IMR-90 (cell line): ENCODE measurements at regions not wholly inside any gene's neighbourhood (a gene's known extent, or its start where the extent isn't known, plus 50 kb on each side); places are given as distances from the start of the nearest gene placed in this dataset.
A peak's percentile ranks its signal among the peaks of the same experiment; 100 is the strongest.

Source experiments
- ATAC-seq: fragments of 200-7000 bp; cut with Tn5 transposase; 2 replicates; pipeline ENCODE4 v1.9.1; 2020; ENCODE audit warnings: low read depth, mild to moderate bottlenecking, moderate library complexity
- BruUV-seq: library from RNA; stranded (reverse); fragments of 400-500 nt; replicated peaks from 2 replicates; lab custom pipeline; 2021; lab: Mats Ljungman, UMichigan
- CTCF ChIA-PET: fragments of 300-600 bp; formaldehyde crosslinking; extraction: SDS; loops from one replicate; lab custom pipeline; 2021; ENCODE audit warnings: antibody characterized with exemption; lab: Yijun Ruan, JAX
- POLR2A ChIA-PET: fragments of 300-600 bp; sonication (Branson Sonifier 250); formaldehyde crosslinking; loops from one replicate; lab custom pipeline; 2022; ENCODE audit warnings: antibody characterized with exemption; ENCODE audit not compliant: unreplicated experiment; lab: Charles Lee
- DNase-seq: peaks from one replicate; pipeline ENCODE4 v3.0.0; 2013
- H2AFZ ChIP-seq: replicated peaks from 2 replicates; pipeline ENCODE3; 2013; ENCODE audit warnings: low read length, mild to moderate bottlenecking; ENCODE audit not compliant: poor library complexity
- H2AK5ac ChIP-seq: 2 replicates; pipeline ENCODE4 v1.6.1; 2013; ENCODE audit warnings: low read depth, low read length, inconsistent platforms
- H2AK9ac ChIP-seq: replicated peaks from 2 replicates; pipeline ENCODE3; 2013; ENCODE audit warnings: mild to moderate bottlenecking, low read depth, low read length, moderate library complexity; ENCODE audit not compliant: poor library complexity
- H2BK120ac ChIP-seq: 2 replicates; pipeline ENCODE4 v1.6.1; 2013; ENCODE audit warnings: low read depth, low read length, inconsistent platforms
- H2BK15ac ChIP-seq: 3 replicates; pipeline ENCODE4 v1.6.1; 2013; ENCODE audit warnings: low read depth, low read length, inconsistent platforms
- H2BK20ac ChIP-seq: 2 replicates; pipeline ENCODE4 v1.6.1; 2013; ENCODE audit warnings: low read depth, mild to moderate bottlenecking, inconsistent platforms, low read length, moderate library complexity
- H2BK5ac ChIP-seq: 2 replicates; pipeline ENCODE4 v1.6.1; 2013; ENCODE audit warnings: mild to moderate bottlenecking, low read depth, low read length, inconsistent platforms; ENCODE audit not compliant: poor library complexity, severe bottlenecking
- H3K14ac ChIP-seq: replicated peaks from 2 replicates; pipeline ENCODE4 v1.6.1; 2013; ENCODE audit warnings: low read depth, low read length, inconsistent platforms
- H3K18ac ChIP-seq: 2 replicates; pipeline ENCODE4 v1.6.1; 2013; ENCODE audit warnings: low read depth, low read length, control low read depth
- H3K23ac ChIP-seq: 2 replicates; pipeline ENCODE4 v1.6.1; 2013; ENCODE audit warnings: low read depth, low read length, inconsistent platforms
- H3K27ac ChIP-seq: 2 replicates; pipeline ENCODE4 v1.5.1; 2013; ENCODE audit warnings: mild to moderate bottlenecking, control low read depth, low read length; ENCODE audit not compliant: insufficient read depth
- H3K27me3 ChIP-seq: 2 replicates; pipeline ENCODE4 v1.6.1; 2013; ENCODE audit warnings: low read length; ENCODE audit not compliant: control insufficient read depth, insufficient read depth
- H3K36me3 ChIP-seq: 2 replicates; pipeline ENCODE4 v1.6.1; 2013; ENCODE audit warnings: low read length, mixed read lengths; ENCODE audit not compliant: control insufficient read depth, insufficient read depth
- H3K4ac ChIP-seq: 2 replicates; pipeline ENCODE4 v1.6.1; 2013; ENCODE audit warnings: low read depth, low read length, inconsistent platforms
- H3K4me1 ChIP-seq: 2 replicates; pipeline ENCODE4 v1.6.1; 2013; ENCODE audit warnings: low read length, mixed read lengths; ENCODE audit not compliant: control insufficient read depth, insufficient read depth
- H3K4me2 ChIP-seq: 2 replicates; pipeline ENCODE4 v1.6.1; 2013; ENCODE audit warnings: low read depth, mild to moderate bottlenecking, control low read depth, low read length, moderate library complexity
- H3K4me3 ChIP-seq: 2 replicates; pipeline ENCODE4 v1.5.1; 2013; ENCODE audit warnings: low read depth, mild to moderate bottlenecking, control low read depth, low read length, moderate library complexity; ENCODE audit not compliant: insufficient read depth
- H3K56ac ChIP-seq: 2 replicates; pipeline ENCODE4 v1.6.1; 2013; ENCODE audit warnings: low read length, inconsistent platforms; ENCODE audit not compliant: insufficient read depth; ENCODE audit errors: extremely low read depth
- H3K79me1 ChIP-seq, 2 experiments: 2 replicates each; pipeline ENCODE4 v1.6.1; 2013; ENCODE audit warnings: low read length in 2 of 2, inconsistent platforms in 1 of 2, low read depth in 1 of 2
- H3K9ac ChIP-seq: 2 replicates; pipeline ENCODE4 v1.6.1; 2013; ENCODE audit warnings: low read depth, low read length, control low read depth
- H3K9me1 ChIP-seq: 2 replicates; pipeline ENCODE4 v1.6.1; 2013; ENCODE audit warnings: low read length, inconsistent platforms; ENCODE audit not compliant: insufficient read depth
- H3K9me3 ChIP-seq: 2 replicates; pipeline ENCODE4 v1.6.1; 2013; ENCODE audit warnings: low read length; ENCODE audit not compliant: control insufficient read depth, insufficient read depth
- H4K20me1 ChIP-seq: 2 replicates; pipeline ENCODE4 v1.6.1; 2013; ENCODE audit warnings: low read length, inconsistent platforms; ENCODE audit not compliant: insufficient read depth
- H4K5ac ChIP-seq: 2 replicates; pipeline ENCODE4 v1.6.1; 2013; ENCODE audit warnings: mild to moderate bottlenecking, low read depth, low read length, control low read depth
- H4K8ac ChIP-seq, 2 experiments: 2 replicates each; pipeline ENCODE4 v1.6.1; 2013; ENCODE audit warnings: low read depth in 2 of 2, low read length in 2 of 2, control low read depth in 1 of 2, inconsistent platforms in 1 of 2
- H4K91ac ChIP-seq: 2 replicates; pipeline ENCODE4 v1.6.1; 2013; ENCODE audit warnings: low read depth, low read length, inconsistent platforms; ENCODE audit not compliant: insufficient read depth
- CEBPB ChIP-seq: IDR thresholded peaks from 2 replicates; pipeline ENCODE4 v1.6.1; 2012; ENCODE audit warnings: low read depth, low read length, improper control_type of control experiment
- CHD1 ChIP-seq: IDR thresholded peaks from 2 replicates; pipeline ENCODE4 v1.6.1; 2012; ENCODE audit warnings: low read depth, low read length, improper control_type of control experiment
- WGBS, 2 experiments: methylation state at CpG; one replicate each; pipeline versions ENCODE4 v1.1.5 to v1.1.7; 2013; ENCODE audit warnings: missing lambda C conversion rate in 2 of 2; ENCODE audit not compliant: insufficient read length in 1 of 2; ENCODE audit errors: extremely low coverage in 2 of 2; 5-methylcytosine and 5-hydroxymethylcytosine counted together
- dilution Hi-C: fragments of 300-500 bp; cut with HindIII; formaldehyde crosslinking; loops from one replicate; pipeline ENCODE4 v1.14.3; 2018; ENCODE audit warnings: low sequenced_read_pairs; ENCODE audit not compliant: unreplicated experiment
- in situ Hi-C: fragments of 300-500 bp; cut with MboI; formaldehyde crosslinking; loops from 3 replicates; pipeline ENCODE4 v1.14.3; 2019; ENCODE audit warnings: low sequenced_read_pairs, inconsistent platforms, mixed read lengths
- intact Hi-C: fragments of 100-400 bp; cut with micrococcal nuclease; formaldehyde crosslinking; loops from 2 replicates; pipeline ENCODE4 v1.10.0; 2022
- TF ChIP-seq, protein P1 (sequence below): fragments of 150-350 bp; IDR thresholded peaks from 2 replicates; pipeline ENCODE4 v1.6.1; 2017; ENCODE audit warnings: mild to moderate bottlenecking, antibody characterized with exemption, low read length, low read depth

DNA sequence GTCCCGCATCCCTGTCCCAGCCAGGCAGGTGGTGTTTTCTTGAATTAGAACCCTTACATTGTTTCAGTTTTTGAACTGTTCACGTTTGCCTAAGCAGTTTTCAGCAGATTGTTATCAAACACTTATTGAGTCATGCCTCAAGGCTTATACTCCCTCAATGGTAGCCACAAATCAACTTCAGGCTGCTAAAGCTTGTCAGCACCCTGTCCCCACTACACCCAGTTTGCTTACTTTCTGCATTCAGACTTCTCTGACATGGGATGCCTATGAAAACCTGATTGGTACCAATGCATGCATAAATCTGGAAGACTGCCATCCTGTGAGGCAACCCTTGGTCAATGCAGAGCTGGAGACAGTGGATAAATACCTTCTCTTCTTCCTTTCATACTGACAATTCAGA lies 225.4 kb downstream of the BTG1 start:
- POLR2A ChIA-PET: no interaction called here
- Histone ChIP-seq H3K9ac (no peak overlapping the region), H3K56ac (no peak overlapping the region), H2BK20ac (no peak overlapping the region; the same call in 1 of the 2 replicates), H3K9me3 (no peaks in the 10 kb centered on the region), H3K27me3 (no peaks in the 10 kb centered on the region), H3K36me3 (no peaks in the 10 kb centered on the region), H3K4me1 (peaks cover 13% of the 10 kb centered on the region), H2AFZ (no peak overlapping the region), H3K18ac (no peak overlapping the region), H4K91ac (no peak overlapping the region), H3K14ac (0 out of 2 replicates have a peak overlapping the region, but pooled peaks have one; percentile 1), H4K5ac (no peak overlapping the region), H4K20me1 (no peaks in the 10 kb centered on the region), H3K4ac (no peak overlapping the region), H2AK9ac (no peak overlapping the region), H2BK15ac (no peak overlapping the region), H2AK5ac (no peak overlapping the region), H3K4me2 (no peak overlapping the region; the same call in 1 of the 2 replicates), H3K9me1 (no peaks in the 10 kb centered on the region; the same call in 1 of the 2 replicates), H4K8ac (no peak overlapping the region), H3K79me1 (no peaks in the 10 kb centered on the region), H2BK120ac (no peak overlapping the region), H3K27ac (no peak overlapping the region), H3K23ac (no peak overlapping the region), H3K4me3 (no peak overlapping the region), H2BK5ac (no peak overlapping the region)
- intact Hi-C loops: no loop called here
- CTCF ChIA-PET: no interaction called here
- dilution Hi-C loops: no loop called here
- peak; percentile 14 for DNase-seq
- WGBS, 2 experiments: 63% methylated on average over 2 of the region's 2 CpGs; no CpG with 5 or more reads in 1 of the 2 experiments
- TF ChIP-seq CHD1: no peak
- TF ChIP-seq CEBPB: 0 out of 2 replicates have a peak, but pooled peaks have one; percentile 21
- TF ChIP-seq, protein P1, sequence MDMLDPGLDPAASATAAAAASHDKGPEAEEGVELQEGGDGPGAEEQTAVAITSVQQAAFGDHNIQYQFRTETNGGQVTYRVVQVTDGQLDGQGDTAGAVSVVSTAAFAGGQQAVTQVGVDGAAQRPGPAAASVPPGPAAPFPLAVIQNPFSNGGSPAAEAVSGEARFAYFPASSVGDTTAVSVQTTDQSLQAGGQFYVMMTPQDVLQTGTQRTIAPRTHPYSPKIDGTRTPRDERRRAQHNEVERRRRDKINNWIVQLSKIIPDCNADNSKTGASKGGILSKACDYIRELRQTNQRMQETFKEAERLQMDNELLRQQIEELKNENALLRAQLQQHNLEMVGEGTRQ: no peak
- no TSS peak for BruUV-seq
- in situ Hi-C loops: no loop called here
- peak; percentile 35 for ATAC-seq
